Hematopoietic multipotent progenitor cell treated with erythropoietin and hydrocortisone succinate and interleukin-3 and kit ligand, for 15 days (in vitro differentiated cells): ENCODE measurements at regions not wholly inside any gene's neighbourhood (a gene's known extent, or its start where the extent isn't known, plus 50 kb on each side); places are given as distances from the start of the nearest gene placed in this dataset.

Source experiments
- DNase-seq: peaks from one replicate; pipeline ENCODE4 v3.0.0-alpha.2; 2015; ENCODE audit warnings: low spot score

- no peak for DNase-seq
These were observed 356.3 kb upstream of the TNRC6C start for GRCh38 chr17:77602062-77602746.

GRCh38 chr17:77602883-77603640, 355.4 kb upstream of the TNRC6C start:
- no peak for DNase-seq

GRCh38 chr17:77604301-77604972, 354.1 kb upstream of the TNRC6C start:
- DNase-seq = no peak

- DNase-seq = no peak
These were observed 353.6 kb upstream of the TNRC6C start for GRCh38 chr17:77604973-77605313.

DNA sequence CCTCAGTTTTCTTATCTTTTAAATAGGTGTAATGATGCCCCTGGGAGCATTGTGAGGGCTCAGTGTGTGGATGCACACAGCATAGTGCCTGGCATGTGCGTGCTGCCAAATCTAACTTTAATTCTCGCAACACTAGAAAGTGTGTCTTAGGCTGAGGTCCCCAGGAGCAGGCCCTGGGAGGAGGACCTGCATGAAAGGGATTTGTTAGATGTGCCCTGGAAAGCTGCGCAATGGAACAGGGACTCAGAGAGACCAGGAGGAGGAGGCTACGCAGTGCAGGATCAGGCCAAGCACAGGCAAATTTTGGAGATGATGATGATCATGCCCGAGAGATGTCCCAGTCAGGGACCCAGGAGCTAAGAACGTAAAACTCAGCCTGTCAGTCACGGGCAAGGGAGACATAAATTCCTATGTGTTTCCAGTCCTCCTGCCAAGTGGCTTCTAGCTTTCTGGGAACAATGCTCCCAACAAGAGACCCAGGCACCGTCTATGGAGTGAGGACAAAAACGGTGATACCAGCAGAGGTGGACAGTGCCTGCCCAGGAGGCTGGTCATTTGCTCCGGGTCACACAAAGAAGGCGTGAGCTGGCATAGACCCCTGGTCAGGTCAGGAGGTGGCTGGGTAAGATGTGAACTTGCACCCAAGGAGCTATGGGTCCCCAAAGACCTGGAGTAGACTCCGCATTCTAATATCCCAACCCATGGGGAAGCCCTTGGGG, 352.2 kb upstream of the TNRC6C start:
- DNase-seq = no peak

GRCh38 chr17:77606865-77607210, 351.7 kb upstream of the TNRC6C start:
- DNase-seq = peak; percentile 47

DNA sequence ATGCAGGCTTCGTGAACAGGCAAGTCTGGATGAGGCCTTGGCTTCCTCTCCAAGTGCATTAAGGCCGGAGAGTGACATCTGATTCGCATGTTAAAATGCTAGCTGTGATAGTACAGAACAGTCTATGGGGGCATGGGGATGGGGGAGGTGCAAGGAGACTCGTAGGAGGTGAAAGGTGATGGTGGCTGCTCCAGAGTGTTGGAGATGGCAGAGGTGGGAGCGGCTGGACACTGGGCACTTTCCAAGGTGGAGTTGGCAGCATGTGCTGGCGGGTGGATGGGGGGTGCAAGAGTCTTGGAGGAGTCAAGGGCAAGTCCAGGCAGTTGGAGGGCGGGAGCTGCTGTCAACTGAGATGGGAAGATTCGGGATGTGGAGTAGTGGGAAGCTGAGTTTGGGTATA, 350.9 kb upstream of the TNRC6C start:
- no peak for DNase-seq

DNA sequence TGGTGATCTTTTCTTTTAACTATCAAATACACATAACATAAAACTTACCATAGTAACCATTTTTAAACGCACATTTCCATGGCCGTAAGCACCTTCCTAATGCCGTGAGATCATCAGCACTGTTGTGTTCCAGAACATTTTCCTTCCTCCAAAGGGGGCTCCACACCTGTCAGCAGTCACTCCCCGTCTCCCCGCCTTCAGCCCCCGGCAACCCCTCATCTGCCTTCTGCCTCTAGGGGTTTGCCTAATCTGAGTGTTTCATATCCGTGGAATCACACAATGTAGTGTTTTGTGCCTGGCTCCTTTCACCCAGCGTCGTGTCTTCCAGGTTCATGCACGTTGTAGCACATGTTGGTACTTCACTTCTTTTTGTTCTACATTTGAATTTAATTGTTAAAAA, 350.1 kb upstream of the TNRC6C start:
- DNase-seq = no peak

GRCh38 chr17:77609553-77610517, 348.7 kb upstream of the TNRC6C start:
- peak; percentile 50 for DNase-seq

DNA sequence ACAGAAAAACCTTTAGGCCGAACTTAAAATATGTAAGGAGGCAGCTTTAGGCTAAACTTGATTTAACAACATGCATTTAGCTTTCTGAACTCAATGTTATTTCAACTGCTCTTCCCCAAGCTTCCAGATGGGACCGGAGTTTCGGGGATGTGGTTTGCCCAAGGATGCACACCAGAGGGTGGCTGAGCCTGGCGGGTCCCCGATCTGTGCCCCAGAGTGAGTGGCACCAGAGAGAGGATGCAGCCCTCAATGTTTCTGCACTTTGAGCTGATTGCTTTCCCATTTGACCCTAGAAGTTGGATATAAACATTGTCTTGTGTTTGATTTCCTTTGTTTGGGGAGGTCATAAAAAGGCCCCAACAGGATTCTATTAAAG, 348.0 kb upstream of the TNRC6C start:
- DNase-seq = no peak

DNA sequence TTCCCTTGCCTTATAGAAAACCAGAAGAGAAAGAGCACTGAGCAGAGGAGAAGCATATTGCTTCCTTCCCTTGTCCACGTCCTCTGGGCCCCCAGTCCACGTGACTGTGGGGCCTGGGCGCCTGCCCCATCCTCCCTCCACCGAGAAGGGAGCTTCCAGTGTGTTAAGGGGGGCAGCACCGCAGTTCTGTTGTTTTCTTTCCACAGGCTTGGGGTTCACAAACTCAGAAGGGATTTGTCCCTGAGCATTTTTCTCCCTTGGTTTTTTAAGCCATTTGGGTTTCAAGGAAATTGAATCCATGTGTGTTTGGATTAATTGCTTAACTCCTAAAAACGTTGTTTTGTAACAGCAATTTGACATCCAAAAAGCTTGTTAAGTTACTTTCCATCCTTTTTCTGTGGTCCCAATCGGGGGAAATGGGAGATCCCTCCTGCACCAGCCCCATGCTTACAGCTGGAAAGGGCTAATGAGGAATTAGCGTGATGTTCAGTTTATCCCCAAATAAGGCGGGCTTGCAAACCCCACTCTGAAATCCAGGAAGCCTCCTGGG, 347.5 kb upstream of the TNRC6C start:
- DNase-seq = no peak

GRCh38 chr17:77611791-77612502, 346.6 kb upstream of the TNRC6C start:
- peak; percentile 78 for DNase-seq

- DNase-seq = no peak
These were observed 345.3 kb upstream of the TNRC6C start for GRCh38 chr17:77613218-77613617.

- DNase-seq = no peak
These were observed 344.9 kb upstream of the TNRC6C start for GRCh38 chr17:77613627-77614026.

DNA sequence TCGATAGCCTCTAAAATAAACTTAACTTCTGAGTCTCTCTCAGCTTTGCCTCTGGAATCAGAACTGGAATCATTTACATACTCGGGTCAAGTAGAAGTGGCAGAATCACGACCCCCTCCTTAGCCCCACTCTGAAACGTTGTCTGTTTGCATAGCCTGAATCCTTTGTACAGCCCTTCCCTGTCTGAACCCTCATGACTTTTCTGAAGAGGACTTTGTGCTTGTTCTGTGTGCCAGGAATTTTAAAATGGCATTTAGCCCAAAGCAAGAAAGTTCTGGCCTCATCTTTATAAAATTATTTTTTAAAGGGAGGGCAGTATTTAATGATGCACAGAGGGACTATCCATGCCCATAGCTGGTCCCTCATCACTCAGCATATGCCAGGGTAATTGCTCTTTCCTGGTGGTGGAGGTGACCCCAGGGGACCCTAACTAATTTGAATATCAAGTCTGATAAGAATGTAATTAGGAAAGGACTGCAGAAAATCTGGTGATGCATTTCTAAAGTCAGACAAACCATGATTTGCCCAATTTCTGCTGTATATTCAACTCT, 342.7 kb upstream of the TNRC6C start:
- no peak for DNase-seq

- DNase-seq = no peak
These were observed 342.2 kb upstream of the TNRC6C start for GRCh38 chr17:77616254-77616731.

DNA sequence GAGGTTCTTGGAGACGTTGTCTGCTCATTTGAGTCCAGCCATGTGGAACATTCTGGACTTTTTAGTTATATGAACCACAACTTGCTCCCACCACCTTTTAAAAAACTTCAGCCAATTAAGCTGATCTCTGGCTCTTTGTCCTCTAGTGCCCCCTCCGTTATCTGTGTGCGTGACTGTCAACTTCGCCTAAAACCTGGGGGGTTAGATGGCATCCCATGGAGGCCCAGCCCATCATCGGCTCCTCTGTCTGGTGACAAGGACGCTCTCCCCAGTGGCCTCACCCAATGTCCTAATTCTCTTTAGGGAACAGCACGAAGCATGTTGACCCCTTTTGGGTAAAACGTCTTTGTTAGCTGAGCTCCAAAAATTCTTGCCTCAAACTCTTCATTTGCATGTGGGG, 341.0 kb upstream of the TNRC6C start:
- DNase-seq = no peak

DNA sequence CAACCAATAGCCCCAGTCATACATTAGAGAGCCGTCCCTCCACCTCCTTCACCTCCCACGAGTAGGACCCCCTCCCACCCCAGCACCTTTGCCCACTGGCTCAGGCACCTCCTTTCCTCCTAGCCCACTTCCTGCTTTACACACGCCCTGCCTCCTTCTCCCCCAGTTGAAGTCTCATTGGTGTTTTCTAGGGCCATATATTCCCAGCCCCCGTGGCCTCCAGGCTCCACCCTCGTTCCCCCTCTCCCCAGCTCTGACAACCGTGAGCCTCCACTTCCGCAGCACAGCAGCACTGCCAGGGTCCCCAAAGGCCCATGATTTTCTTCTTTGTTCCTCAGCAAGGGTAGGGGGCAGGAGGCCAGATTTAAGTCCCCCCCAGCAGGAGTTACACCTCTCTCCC, 340.3 kb upstream of the TNRC6C start:
- no peak for DNase-seq

DNA sequence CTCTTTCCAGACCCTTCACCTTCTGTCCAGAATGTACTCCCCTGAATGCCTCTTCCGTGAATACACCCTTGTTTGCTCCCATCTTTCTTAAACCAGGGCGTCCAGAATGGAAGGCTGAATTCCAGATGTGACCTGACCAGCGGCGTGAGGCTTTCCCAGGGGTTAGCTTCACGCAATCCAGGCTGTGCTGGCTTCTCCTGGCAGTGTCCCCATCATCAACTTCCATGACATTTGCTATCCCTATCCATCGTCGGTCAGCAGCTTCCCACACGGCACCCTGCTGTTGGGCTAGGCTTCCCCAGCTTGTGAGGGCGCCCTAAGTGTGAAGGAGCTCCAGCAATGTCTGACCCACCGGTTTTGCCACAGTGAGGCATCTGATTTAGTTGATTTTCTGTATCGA, 339.8 kb upstream of the TNRC6C start:
- DNase-seq = no peak

GRCh38 chr17:77619326-77619725, 339.2 kb upstream of the TNRC6C start:
- no peak for DNase-seq
